Glomerular visceral epithelial cell (primary cell): ENCODE measurements at regions not wholly inside any gene's neighbourhood (a gene's known extent, or its start where the extent isn't known, plus 50 kb on each side); places are given as distances from the start of the nearest gene placed in this dataset.
"Not testable (repeated sequence)": the region's sequence is repeated elsewhere in the genome, so short reads cannot be mapped to it uniquely, and the experiment has no call there.

Experiments used
- DNase-seq: peaks from one replicate; pipeline ENCODE4 v3.0.0-alpha.2; 2016; ENCODE audit errors: extremely low spot score

GRCh38 chr3:191076903-191077552 lies 122.0 kb upstream of the OSTN start:
- DNase-seq, result no peak

- no peak for DNase-seq
Observed at GRCh38 chr3:191074511-191074910, 124.5 kb upstream of the OSTN start.

DNA sequence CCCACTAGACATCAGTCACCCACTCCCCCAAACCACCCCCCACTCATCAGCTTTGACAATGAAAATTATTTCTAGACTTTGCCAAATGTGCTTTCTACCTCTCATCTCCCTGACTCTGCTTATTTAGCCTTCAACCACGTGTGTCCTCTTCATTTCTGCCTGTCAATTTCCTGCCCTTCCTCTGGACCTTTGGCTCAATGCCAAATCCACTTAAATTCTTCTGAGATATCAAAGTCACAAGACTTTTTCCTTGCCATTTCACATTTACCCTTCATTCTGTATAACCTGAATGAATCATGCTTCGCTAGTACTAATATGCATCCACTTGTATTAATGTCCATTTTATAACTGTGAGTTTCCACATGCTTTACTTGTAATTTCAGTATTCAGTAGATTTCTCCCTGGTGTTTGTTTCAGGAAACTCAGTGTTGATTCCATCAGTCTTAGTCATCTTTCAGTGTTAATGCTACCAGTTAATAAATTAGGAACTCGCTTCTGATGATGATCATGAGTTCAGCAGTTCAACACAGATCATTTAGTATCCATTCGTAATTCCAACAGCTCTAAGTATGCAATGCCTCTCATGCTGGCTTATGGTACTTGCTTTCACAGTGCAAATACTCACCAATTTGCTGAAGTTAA lies 128.2 kb upstream of the OSTN start:
- DNase-seq, result no peak

DNA sequence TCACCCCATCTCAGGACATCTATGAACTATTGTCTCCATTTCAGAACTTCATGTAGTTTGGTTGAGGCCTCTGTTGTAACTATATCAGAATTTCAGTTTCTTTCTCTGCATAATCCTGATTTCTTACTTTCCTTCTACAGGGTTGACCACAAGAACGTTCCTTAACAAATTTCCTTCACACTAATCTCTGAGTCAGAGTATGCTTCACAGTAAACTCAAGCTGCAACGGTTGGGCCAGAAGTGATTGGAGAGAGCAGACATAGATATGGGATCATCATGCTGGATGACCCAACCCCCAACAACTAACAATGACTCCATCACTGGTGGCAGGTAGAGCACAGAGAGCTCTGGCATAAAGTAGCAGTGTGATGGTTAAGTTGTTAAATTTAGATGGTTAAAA lies 128.8 kb upstream of the OSTN start:
- peak; percentile 76 for DNase-seq

DNA sequence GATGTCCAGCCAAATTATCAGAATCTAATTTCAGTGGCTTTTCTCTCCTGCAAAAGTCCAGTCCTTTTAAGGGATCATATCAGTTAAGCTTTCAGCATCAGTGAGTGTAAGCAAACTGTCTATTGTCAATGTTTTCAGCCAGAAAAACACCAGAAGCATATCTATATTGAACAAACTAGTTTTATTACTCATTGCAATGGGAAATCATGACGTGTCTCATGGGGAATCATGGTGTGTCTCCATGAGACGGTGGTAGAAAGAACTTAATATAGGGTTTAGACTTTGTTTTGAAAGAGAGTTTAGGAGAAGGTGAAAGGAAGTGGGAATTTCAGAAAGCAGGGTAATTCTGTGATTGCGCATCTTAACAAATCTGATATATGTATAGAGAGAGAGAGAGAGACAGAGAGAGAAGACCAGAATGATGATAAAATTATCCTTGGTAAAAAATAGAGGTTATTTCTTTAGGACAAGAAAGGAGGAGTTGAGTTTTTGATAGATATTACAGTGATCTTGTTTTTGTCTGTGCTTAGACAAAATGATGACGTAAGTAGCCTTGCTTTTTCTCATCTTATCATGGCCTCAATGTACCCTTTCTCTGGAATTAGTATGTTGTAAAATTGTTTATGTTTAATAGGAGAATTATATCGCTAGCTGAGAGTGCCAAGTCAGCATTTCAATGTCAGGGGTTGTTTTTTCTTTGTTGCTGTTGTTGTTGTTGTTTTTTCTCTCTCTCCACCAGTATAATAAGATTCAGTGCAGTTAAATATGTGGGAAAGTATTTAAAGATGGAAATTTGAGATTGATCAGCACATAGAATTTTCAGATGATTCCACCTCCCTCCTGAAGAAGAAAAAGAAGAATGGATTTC lies 129.9 kb upstream of the OSTN start:
- DNase-seq, result no peak

DNA sequence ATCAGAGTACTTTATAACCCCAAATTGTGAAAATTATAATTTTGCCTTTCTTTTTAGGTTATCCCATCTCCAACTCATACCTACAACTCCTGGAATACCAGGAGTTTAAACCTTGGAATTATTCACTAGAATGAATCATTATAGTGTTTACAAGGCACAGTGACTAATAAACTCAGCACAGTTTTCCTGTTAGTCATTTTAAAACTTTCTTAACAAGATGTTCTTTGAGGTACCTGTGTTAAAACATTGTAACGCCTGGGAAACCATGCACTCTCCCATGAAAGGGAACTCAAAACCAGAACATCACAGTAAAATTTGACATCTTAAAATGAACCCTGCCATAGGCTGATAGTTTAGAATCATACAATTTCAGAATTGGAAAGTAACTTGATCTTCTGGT lies 132.4 kb upstream of the OSTN start:
- DNase-seq, result peak; percentile 25

DNA sequence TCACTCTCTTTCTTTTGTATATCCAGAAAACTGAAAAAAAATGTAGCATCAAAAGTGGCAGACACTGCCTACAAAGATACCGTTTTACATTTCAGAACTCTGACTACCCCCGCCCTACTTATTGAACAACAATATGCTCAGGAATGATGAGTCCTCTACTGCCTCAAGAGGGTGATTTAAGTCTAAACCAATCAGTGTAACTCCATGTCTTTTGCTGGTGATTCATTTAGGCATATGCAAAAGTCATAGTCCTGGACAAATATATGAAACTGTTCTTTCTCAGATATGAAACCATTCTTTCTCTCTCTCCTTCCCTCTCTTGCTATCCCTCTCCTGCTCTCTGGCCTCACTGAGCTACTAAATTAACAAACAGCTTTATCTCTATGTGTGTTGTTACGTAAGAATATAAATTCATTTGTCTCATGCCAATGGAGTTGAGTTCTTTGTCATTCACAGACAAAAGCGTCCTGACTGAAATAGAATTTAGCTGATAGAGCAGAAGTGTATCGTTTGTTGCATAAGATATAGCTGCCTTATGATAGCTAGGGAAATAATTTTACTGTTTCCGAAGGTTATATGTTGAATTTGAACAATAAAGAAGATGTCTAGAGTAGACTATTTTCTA lies 133.7 kb upstream of the OSTN start:
- DNase-seq, result no peak

GRCh38 chr3:191051037-191051436 lies 148.0 kb upstream of the OSTN start:
- DNase-seq, result no peak

DNA sequence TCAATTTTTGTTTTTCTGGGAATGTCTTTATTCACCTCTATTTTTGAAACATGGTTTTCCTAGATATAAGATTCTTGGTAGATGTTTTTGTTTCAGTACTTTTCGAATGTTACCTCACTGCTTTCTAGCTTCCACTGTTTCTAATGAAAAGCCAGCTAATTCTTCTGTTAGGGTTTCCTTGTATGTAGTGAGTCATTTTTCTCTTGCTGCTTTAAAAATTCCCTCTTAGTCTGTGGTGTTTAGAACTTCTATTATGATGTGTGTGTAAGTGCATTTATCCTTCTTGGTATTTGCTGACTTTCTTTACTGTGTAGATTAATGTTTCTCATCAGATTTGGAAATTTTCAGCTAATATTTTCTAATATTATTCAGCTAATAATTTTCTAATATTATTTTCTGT lies 151.1 kb upstream of the OSTN start:
- no peak for DNase-seq

DNA sequence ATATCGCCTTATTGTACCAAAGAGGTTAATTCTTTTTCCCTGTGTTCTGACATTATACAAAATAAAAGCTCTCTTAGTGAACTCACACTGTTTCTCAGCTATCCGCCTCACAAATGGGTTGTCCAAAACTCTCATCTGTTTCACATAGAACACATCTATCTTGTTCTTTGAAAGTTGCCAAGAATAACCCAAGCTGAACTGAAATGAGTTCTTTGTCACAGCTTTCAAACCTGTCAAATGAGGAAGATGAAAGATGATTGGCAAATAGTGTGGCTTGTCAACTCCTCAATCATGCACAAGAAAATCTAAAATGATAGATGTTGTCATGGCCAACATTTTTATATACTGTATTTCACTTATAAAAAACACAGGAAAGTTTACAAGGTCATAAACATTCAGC lies 168.1 kb upstream of the OSTN start:
- DNase-seq, result no peak

GRCh38 chr3:191030491-191030890 lies 168.0 kb upstream of the GMNC start:
- DNase-seq, result no peak

DNA sequence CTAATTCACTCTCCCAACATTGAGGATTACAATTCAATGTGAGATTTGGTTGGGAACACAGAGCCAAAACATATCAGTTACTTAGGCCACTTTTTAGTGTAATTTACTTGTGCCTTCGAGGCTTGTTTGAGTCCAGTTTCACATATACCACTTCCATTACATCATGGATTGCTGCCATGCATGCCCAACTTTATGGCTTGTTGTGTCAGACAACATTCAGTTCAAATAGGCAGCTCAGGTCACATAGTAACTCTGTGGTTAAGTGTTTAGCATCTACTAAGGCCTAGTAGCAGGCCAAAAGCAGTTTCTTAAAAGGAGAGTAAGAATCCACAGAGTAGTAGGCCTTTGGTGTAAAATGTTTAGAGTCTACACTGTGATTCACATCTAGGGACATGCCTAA lies 164.3 kb upstream of the GMNC start:
- DNase-seq, result no peak

DNA sequence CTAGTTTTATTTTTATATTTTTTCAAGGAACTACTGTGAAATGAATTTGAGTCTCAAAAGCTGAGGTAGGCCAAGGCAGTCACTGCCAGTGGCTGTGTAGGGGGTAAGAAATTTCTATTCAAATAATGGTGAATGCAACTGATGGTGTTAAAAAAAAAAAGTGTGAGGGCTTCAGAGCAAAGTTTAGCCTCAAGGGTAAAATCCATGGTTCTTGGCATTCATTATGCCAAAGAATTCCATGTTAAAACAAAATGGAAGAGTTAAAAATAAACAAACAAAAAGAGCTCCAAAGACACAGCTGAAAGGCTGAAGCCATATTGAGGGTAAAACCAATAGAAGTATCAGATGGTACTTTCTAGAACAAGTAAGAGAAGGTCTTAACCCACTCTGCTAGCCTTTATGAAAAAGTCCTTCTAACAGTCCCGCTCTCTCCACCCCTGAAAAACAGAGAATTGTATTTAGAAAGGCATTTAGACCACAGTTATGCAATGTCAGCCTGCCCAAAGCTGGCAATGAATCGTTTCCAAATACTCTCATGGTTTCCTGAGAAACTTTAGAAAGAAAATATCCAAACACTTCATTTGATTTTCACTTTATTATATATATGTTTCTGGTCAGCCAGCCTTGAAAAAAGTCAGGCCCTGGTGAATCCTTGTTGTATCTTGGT lies 158.4 kb upstream of the GMNC start:
- no peak for DNase-seq

- no peak for DNase-seq
Observed at GRCh38 chr3:191019855-191020254, 157.4 kb upstream of the GMNC start.

- DNase-seq, result not testable (repeated sequence)
Observed at GRCh38 chr3:191015960-191016359, 153.5 kb upstream of the GMNC start.

DNA sequence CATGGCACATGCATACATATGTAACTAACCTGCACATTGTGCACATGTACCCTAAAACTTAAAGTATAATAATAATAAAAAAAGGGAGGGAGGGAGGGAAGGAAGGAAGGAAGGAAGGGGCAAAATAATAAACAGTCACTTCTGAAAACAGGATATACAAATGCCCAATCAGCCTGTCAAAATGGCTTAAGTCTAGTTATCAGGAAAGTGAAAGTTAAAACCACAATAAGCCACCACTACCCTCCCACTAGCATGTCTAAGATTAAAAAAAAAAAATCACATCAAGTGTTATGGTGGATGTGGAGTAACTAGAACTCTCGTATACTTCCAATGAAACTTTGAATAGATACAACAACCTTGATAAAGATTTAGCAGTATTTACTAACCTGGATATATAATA lies 145.6 kb upstream of the GMNC start:
- DNase-seq, result no peak

- no peak for DNase-seq
Observed at GRCh38 chr3:191005790-191006189, 143.3 kb upstream of the GMNC start.

DNA sequence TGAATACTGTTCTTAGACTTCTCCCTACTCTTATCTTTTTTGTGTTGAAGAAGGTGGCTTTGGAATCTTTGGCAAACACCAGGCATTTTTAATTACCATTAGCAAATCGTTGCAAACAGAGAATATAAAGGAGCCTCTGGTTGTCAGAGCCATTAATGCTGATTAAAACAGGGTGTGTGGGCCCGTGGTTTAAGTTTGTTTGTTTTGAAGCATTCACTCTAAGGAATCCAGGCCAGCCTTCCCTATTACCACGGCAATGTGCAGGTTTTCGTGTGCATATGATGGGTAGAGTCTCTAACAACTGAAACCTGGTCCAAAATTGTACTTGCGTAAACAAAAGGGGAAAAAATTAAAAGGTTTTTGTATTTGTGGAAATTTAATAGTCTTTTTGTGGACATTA lies 141.2 kb upstream of the GMNC start:
- no peak for DNase-seq

GRCh38 chr3:190996181-190996775 lies 133.8 kb upstream of the GMNC start:
- DNase-seq, result no peak

GRCh38 chr3:190995156-190995555 lies 132.7 kb upstream of the GMNC start:
- DNase-seq, result no peak

- no peak for DNase-seq
Observed at GRCh38 chr3:190990898-190991297, 128.4 kb upstream of the GMNC start.

DNA sequence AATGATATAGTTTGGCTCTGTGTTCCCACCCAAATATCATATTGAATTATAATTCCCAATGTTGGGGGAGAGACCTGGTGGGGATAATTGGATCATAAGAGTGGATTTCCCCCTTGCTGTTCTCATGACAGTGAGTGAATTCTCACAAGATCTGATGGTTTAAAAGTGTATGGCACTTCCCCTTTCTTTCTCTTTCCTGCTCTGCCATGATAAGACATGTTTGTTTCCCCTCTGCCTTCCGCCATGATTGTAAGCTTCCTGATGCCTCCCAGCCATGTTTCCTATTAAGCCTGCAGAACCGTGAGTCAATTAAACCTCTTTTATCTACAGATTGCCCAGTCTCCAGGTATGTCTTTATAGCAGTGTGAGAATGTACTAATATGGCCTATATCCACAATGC lies 126.7 kb upstream of the GMNC start:
- DNase-seq, result no peak
